Anterior cingulate cortex (tissue), 58 donors: ENCODE measurements at regions not wholly inside any gene's neighbourhood (a gene's known extent, or its start where the extent isn't known, plus 50 kb on each side); places are given as distances from the start of the nearest gene placed in this dataset.
"Not testable (repeated sequence)": the region's sequence is repeated elsewhere in the genome, so short reads cannot be mapped to it uniquely, and the experiment has no call there.

Source experiments
- DNase-seq, 58 donors: peaks; one replicate each; lab custom pipeline; 2025; lab: John Stamatoyannopoulos, UW

DNA sequence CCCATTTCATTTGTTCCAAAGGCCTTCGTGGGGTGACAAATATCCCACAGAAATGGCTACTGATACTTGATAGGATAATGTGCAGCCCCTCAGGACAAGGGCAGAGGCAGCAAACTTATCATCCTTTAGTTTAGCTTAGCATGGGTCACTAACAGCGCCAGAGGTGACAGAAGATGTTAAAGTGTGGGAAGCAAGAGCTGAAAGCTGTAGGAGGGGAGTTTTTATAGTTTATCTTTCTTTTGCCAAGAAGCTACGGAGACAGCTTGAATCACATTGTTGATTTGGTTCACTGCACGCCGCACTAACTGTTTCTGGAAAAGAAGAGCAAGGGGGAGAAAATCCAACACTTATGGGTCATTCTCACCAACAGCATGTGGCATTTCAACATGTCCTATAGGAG is 773.9 kb upstream of the MMS22L start:
- no peak for DNase-seq

DNA sequence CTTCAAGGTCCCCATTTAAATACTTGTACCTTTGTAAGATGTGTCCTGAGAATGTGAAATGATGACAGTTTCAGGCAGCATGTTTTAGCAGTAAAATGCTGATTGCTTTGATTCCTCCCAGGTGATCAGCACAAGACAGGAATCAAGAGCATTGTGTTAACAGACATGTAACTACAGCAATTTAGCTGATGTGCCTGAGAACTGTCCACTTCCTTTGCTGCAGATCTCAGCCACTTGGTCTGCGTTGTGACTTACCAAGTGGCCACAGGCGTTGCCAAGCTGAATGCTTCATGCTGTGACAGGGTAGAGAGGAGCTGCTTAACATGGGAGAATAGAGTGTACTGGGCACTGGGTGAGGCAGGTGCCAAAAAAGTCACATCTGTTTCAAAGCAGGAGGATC is 767.0 kb upstream of the POU3F2 start:
- no peak for DNase-seq

DNA sequence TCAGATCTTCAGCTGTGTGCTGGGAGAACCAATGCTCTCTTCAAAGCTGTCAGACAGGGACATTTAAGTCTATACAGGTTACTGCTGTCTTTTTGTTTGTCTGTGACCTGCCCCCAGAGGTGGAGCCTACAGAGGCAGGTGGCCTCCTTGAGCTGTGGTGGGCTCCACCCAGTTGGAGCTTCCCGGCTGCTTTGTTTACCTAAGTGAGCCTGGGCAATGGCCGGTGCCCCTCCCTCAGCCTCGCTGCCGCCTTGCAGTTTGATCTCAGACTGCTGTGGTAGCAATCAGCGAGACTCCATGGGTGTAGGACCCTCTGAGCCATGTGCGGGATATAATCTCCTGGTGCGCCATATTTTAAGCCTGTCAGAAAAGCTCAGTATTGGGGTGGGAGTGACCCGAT is 745.8 kb upstream of the POU3F2 start:
- not testable (repeated sequence) for DNase-seq

DNA sequence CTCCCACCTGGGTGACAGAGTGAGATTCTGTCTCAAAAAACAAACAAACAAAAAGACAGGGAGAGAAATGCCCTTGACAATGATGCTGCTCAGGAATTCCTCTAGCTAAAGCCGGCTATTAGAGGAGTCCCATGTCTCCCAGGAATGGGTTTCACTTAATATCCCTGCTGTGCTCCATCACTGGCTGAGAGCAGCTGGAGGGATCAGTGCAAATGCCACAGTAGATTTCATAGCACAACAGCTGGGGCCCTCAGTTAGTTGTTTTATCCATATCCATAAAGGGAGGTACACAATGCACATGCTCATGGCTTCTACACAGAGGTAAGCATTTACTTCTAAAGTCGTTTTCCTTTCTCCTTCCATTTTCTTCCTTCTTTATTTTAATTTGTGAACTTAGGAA is 742.0 kb upstream of the POU3F2 start:
- DNase-seq = no peak

DNA sequence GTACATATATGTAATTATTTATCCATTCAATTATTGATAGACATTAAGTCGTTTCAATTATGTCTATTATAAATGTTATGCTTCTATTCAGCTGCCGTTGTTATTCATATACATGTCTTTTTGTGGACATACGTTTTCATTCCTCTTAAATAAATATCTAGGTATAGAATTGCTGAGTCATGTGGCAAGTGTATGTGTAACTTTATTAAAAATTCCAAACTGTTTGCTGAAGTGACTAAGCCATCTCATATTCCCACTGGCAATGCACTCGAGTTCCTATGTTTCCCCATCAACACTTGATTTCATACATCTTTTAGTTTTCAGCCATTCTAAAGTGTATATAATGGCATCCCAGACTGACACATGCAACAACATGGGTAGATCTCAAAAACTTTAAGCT is 739.7 kb upstream of the POU3F2 start:
- no peak for DNase-seq

DNA sequence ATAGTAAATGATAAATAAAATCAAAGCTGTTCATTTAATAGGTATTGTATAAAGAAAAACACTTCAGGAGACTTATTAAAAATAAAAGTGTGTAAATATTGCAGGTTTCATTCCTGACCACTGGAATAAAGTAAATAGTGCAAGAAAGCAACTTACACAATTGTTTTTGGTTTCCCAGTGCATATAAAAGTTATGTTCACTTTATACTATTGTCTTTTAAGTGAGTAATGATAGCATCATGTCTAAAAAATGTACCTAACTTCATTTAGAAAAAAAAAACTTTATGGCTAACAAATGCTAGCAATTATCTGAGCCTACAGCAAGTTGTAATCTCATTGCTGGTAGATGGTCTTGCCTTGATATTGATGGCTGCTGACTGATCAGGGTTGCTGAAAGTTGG is 726.6 kb upstream of the POU3F2 start:
- no peak for DNase-seq

DNA sequence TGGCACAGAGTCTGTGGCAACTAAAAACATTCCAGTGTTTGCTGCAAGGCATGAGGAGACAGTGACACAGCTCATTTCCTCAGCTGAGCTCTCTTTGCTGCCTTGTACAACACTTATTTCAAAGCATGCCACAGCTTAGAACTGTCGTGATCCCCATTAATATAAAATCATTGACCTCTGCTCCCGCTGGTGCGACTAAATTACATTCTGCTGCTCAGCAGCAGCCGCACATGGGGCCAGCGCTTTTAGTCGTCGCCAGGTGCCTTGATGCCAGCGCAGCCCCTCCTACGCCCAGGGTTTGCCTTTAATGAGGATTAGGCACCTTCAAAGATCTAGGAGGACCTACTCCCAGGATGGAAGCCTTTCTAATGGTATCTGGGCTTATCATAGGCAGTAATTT is 717.9 kb upstream of the POU3F2 start:
- DNase-seq = no peak

DNA sequence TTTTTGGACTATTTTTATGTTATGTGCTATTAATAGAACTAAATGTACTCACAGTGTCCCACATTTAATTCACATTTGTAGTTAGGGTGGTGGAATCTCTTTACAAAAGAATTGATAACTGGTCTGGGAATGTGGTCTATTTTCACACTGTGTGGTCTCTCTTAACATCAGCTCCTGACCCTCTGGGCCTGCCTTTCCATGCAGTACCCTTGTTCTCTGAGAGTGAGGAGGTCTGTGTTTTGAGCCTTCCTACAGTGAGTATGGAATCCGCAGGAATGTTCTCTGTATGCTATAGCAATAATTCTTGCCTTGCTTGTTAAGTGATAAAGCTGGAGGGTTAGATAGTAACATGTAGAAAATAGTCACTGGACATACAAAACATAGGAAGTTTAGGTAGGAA is 717.3 kb upstream of the POU3F2 start:
- DNase-seq = no peak

DNA sequence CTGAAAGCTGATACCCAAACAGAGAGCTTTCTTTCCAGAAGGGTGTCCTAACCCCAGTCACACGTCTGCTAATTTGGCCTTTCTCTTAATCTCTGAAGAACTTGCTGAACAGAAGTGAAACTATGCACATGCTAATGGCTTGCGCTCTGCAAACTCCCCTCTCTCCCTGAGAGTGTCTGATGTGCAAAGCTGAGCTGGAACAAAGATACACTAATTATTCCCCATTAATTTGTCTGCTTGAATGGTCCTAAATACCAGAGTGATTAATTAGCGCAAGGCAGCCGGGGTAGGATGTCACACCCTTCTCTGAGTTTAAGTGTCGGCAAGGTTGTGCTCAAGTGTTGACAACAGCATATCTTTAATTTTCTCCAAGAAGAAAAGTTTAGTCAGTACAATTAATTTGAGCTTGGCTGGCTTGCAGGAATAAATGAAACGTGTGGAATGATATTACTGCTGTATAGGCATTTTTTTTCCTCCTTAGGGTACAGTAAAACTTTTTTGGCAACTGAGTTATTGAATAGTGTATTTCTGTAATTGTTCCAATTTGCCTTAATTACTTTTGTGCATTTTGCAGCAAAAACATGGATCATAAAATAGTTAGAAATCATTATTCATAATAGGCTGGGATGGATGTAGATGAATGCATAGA is 715.9 kb upstream of the POU3F2 start:
- DNase-seq = peak in 5 of 58 donors; percentile 0 to 10 (median 2)

DNA sequence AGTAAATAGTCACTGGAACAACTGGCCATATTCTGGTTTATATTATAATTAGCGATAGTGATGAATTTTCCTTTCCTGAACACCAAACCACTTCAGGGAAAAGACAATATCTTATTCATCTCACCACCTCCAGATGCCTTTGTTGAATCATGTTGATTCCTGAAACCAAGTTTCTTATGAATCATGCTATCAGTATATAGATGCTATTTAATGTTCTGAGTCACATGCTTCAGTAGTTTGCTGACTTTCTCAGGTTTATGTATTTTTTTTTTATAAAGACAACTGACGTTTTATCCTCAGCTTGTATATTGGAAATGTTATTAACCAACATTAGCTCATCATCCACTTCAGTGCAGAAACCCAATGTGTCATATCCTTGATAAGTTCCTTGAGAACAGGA is 710.2 kb upstream of the POU3F2 start:
- no peak for DNase-seq

DNA sequence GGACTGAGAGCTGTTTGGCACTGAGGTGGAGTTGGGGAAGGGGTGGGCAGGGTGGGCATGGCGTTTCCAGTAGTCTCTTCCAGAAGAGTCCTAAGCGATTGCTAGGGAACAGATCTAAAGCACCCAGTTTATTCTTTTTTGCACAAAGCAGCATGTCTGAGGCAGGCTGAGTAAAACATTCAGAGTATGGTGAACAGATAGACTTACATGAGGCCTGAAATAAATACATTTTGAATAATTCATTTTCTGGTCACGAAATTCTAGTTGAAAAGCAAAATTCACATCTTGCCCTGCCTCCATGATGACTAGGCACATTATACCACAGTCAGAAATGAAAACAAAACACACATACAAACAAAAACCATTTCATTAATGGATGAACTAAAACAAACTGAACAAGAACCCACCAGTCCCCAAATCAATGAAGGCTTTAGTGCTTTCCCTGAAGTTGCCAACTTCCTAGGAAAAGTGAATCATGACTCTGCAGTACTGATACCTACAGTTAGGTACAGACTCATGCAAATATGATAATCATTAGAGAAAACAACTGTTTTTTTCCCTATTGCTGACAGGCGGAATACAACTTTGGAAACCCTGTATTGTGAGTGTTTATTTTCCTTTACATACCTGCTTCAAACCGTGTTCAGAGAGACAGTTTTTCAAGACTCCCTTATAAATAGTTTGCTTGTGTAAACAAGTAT is 702.9 kb upstream of the POU3F2 start:
- DNase-seq = no peak

DNA sequence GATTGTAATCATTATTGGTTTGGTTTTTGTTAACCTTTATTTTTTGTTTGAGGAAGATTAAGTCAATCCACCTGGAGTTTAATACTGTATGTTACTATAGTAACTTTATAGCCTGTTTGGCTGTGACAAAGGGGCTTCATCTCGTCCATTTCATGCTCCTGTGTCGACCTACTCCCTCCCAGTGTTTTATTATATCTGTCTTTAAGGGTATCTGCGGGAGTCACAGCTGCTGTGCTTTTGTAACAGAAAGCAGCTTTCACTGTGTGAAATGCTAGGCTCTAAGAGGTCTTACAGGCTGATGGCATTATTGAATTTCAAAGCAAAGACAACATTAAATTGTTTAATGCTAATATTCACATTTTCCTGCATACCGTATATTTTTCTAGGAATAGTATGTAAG is 698.0 kb upstream of the POU3F2 start:
- DNase-seq = no peak

DNA sequence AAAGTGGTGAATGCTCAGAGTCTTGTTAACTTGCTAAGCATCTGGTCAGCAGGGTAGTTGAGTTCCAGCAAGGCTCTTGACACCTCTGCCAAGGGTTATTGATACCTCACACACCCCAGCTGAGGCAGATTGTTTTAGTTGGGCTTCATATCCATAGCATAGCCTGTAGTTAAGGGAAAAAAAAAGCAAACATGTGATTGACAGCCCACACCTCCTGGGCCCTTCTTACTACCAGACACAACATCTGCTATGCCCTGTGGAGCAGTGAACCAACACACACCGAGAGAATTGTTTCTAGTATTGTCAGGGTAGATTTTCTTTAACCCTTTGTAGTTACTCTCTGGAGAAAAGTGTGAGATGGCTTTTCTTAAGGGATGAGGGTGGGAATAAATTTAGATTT is 697.0 kb upstream of the POU3F2 start:
- DNase-seq = no peak

DNA sequence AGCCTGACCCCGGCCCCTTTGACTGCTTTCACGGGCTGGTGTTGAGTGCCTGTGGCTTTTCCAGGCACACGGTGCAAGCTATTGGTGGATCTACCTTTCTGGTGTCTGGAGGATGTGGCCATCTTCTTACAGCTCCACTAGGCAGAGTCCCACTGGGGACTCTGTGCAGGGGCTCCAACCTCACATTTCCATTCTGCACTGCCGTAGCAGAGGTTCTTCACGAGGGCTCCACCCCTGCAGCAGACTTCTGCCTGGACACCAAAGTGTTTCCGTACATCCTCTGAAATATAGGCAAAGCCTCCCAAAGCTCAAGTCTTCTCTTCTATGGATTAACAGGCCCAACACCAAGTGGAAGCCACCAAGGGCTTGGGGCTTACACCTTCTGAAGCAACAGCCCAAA is 691.5 kb upstream of the POU3F2 start:
- DNase-seq = no peak

DNA sequence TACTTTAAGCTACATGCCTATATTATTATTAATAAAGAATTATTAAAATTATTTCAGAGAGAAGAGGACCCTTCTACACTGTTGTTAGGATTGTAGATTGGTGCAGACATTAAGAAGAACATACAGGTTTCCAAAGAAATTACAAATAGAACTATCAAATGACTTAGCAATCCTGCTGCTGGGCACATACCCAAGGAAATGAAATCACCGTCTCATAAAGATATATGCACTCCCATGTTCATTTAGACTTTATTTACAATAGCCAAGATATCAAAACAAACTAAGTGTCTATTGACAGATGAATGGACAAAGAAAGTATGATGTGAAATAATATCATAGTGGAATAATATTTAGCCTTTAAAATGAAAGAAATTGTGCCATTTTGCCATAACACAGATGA is 687.7 kb upstream of the POU3F2 start:
- DNase-seq = no peak

DNA sequence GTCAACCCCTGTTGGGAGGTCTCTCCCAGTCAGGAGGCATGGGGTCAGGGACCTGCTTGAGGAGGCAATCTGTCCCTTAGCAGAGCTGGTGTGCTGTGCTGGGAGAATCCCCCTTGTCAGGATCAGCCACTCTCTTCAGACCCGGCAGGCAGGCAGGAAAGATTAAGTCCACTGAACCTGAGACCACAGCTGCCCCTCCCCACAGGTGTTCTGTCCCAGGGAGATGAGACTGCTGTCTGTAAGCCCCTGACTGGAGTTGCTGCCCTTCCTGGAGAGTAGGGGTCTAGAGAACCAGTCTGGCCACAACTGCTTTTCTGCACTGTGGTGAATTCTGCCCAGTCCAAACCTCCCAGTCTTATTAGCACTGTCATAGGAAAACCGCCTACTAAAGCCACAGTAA is 677.8 kb upstream of the POU3F2 start:
- DNase-seq = no peak

DNA sequence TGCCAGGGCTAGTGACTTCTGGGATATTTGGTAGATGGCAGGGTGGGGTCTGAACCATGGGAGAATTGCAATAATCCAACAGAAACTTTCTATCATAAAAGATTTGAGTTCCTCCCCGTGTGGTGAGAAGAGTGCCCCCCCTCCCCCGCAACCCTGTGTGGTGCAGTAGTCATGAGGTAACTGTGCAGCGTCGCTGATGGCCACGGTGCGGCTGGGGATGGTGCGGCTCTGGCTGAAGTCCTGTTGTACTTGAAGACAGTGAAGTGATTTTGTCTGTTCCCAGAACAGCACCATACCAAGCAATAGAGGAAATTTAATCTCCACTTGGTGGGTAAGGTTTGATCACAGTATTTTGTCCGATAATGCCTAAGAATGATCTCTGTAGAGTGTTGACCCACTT is 654.8 kb upstream of the POU3F2 start:
- DNase-seq = no peak

DNA sequence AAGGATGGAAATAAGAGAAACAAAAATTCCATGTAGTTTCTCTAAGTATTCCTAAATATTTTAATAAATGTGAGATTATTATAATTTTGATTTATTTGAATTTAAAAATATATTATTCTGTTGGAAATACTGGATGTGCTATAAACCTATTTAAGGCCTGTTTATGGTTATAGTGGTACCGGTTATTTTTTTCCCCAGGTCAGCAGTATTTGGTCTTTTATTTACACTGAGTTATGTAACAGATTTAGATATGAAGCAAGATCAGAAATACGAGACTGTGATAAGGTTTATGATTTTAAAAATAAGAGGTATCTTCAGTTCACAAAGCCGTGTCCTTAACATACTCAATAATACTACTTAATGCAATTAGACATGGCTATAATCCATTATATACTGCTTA is 634.3 kb upstream of the POU3F2 start:
- DNase-seq = no peak

DNA sequence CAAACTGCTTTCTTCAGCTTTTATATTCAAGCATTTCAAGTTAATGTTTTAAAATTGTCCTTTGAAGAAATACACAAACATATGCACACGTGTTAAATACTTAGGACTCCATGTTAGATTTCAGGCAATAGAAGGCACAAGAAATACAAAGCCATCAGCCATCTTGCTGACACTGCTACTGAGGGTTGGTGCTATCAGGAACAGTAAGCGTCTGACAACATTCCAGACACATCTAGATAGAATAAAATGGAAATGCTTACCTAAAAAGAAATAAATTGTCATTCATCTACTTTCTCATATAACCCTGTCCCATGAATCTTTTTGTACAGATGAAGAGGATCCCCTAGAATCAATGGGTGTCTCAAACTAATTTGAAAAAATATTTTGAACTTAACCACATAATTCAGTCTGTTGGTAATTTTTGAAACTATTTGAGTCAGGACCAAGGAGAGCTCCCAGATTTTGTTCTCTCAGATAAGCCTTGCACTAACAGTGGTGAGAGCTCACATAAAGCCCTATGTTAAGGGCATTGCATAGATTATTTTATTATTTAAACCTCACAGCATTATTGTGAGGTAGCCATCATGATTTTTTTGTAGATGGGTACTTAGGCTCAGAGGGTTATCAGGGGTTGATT is 631.1 kb upstream of the POU3F2 start:
- DNase-seq = no peak

DNA sequence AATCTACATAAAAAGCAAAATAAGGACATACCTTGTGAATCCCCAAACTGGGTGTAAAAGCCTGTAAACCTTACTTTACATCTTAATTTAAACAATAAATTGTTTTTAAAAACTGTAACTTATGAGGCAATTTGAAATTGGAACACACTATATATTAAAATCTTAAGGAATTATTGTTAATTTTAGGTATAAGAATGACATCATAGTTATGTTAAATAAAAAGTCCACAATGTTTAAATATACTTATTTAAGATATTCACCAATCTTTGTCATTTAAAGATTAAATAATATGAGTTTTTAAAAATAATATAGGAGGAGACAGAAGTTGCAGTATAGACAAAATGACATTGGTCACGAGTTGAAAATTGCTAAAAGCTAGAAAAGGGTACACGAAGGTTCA is 621.9 kb upstream of the POU3F2 start:
- no peak for DNase-seq

DNA sequence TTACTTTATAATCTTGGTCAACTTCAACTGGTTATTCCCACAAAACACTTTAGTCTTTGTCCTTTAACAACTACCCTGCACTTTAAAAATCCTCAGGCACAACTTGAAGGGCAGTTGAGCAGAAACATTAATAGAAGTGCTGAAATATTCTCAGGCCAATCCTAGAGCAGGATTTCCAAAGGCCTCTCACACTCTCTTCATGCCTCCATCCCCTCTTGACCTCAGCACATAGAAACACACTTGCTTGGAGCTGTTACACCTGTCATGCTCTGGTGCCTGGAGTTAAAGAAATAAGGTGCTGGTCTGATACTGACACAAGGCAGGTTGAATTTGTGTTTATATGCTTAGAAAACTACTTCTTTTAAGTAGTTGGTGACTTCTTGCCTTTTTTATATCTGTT is 618.8 kb upstream of the POU3F2 start:
- DNase-seq = no peak

DNA sequence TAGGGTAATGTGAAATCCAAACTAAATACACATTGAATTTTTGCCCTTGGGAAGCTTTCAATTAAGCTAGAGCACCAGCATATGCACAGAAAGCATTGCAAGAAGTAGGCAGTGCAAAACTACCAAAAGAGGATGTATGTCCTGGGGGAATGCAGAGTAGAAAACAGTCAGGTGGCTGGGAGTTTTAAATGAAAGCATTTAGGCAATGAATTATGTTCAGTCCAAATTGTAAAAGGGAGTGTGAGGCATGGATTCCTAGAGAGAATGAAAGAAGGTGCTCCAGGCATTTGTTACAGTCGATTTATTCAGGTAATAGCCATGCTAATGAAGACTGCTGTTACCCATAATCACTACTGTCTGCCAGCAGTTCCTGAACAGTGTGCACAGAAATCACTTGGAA is 604.1 kb upstream of the POU3F2 start:
- no peak for DNase-seq
